ENCODE measurements at regions not wholly inside any gene's neighbourhood (a gene's known extent, or its start where the extent isn't known, plus 50 kb on each side); places are given as distances from the start of the nearest gene placed in this dataset.

- no peak for TF ChIP-seq CTCF (conservative IDR thresholded peaks at IDR 0.05)
- no peak overlapping the region for H3K27ac ChIP-seq
Measured at GRCh38 chr1:90501281-90501680, 215.8 kb downstream of the BARHL2 start.

GRCh38 chr1:90494748-90495282 lies 222.3 kb downstream of the BARHL2 start:
- H3K27ac ChIP-seq = no peak overlapping the region
- no peak for TF ChIP-seq CTCF (conservative IDR thresholded peaks at IDR 0.05)

GRCh38 chr1:90488451-90488850 lies 228.7 kb downstream of the BARHL2 start:
- no peak overlapping the region for H3K27ac ChIP-seq
- TF ChIP-seq CTCF (conservative IDR thresholded peaks at IDR 0.05) = no peak

- TF ChIP-seq CTCF (conservative IDR thresholded peaks at IDR 0.05) = no peak
- H3K27ac ChIP-seq = no peak overlapping the region
Measured at GRCh38 chr1:90486996-90487395, 230.1 kb downstream of the BARHL2 start.

GRCh38 chr1:90486134-90486824 lies 230.8 kb downstream of the BARHL2 start:
- H3K27ac ChIP-seq = no peak overlapping the region
- no peak for TF ChIP-seq CTCF (conservative IDR thresholded peaks at IDR 0.05)

- no peak for TF ChIP-seq CTCF (conservative IDR thresholded peaks at IDR 0.05)
- H3K27ac ChIP-seq = no peak overlapping the region
Measured at GRCh38 chr1:90480271-90480835, 236.7 kb downstream of the BARHL2 start.

- no peak overlapping the region for H3K27ac ChIP-seq
Measured at GRCh38 chr1:90476994-90477393, 240.1 kb downstream of the BARHL2 start.

More at GRCh38 chr1:90476994-90477393, 240.1 kb downstream of the BARHL2 start:
- no peak for TF ChIP-seq CTCF (conservative IDR thresholded peaks at IDR 0.05)

Data from VCaP (cell line).